B cell (primary cell): ENCODE measurements at regions not wholly inside any gene's neighbourhood (a gene's known extent, or its start where the extent isn't known, plus 50 kb on each side); places are given as distances from the start of the nearest gene placed in this dataset.

Source experiments
- ATAC-seq: fragments of 200-7000 bp; cut with Tn5 transposase; one replicate; pipeline ENCODE4 v1.10.0; 2021; ENCODE audit warnings: low read depth, mild to moderate bottlenecking, moderate number of reproducible peaks, moderate library complexity
- CTCF ChIA-PET: fragments of 350-600 bp; sonication (Branson Sonifier 250); formaldehyde crosslinking; loops from one replicate; lab custom pipeline; 2021; ENCODE audit warnings: antibody characterized with exemption, inconsistent platforms; lab: Charles Lee
- POLR2A ChIA-PET: fragments of 350-600 bp; sonication (Branson Sonifier 250); formaldehyde crosslinking; loops from one replicate; lab custom pipeline; 2021; ENCODE audit warnings: antibody characterized with exemption; lab: Charles Lee
- DNase-seq: peaks from one replicate; pipeline ENCODE4 v3.0.0; 2013
- H2AFZ ChIP-seq: 2 replicates; pipeline ENCODE4 v1.6.1; 2012; ENCODE audit warnings: mild to moderate bottlenecking, low read depth, low read length; ENCODE audit not compliant: insufficient read depth, poor library complexity, severe bottlenecking
- H3K27ac ChIP-seq, 2 donors: 1 replicate in 1 of 2; 2 replicates in 1 of 2; pipeline ENCODE4 v1.5.1; 2012 to 2013; ENCODE audit warnings: low read length in 2 of 2, mild to moderate bottlenecking in 2 of 2, moderate library complexity in 1 of 2
- H3K27me3 ChIP-seq, 4 experiments: fragments of 200-600 bp in 1 of 4; sonication (generic) in 1 of 4; replicated peaks in 1 of 4; 1 replicate in 2 of 4; 2 replicates in 2 of 4; pipeline versions ENCODE4 v1.6.1 to v1.7.0; 2013 to 2016; ENCODE audit warnings: low read length in 3 of 4, mild to moderate bottlenecking in 2 of 4, mixed read lengths in 1 of 4, moderate library complexity in 1 of 4; ENCODE audit not compliant: insufficient read depth in 4 of 4, control insufficient read depth in 3 of 4; ENCODE audit errors: control extremely low read depth in 1 of 4
- H3K36me3 ChIP-seq, 2 experiments: replicated peaks in 1 of 2; 1 replicate in 1 of 2; 2 replicates in 1 of 2; pipeline versions ENCODE4 v1.6.1 to v1.7.1; 2013; ENCODE audit warnings: low read length in 1 of 2; ENCODE audit not compliant: insufficient read depth in 2 of 2, control insufficient read depth in 1 of 2; ENCODE audit errors: control extremely low read depth in 1 of 2, extremely low read depth in 1 of 2
- H3K4me1 ChIP-seq, 2 donors: fragments of 200-600 bp in 1 of 2; sonication (generic) in 1 of 2; 1 replicate in 1 of 2; 2 replicates in 1 of 2; pipeline versions ENCODE4 v1.5.1 to v1.6.1; 2013 to 2017; ENCODE audit warnings: low read length in 2 of 2; ENCODE audit not compliant: control insufficient read depth in 2 of 2, insufficient read depth in 2 of 2
- H3K4me2 ChIP-seq: replicated peaks from 2 replicates; pipeline ENCODE3; 2012; ENCODE audit warnings: mild to moderate bottlenecking, low read depth, low read length; ENCODE audit not compliant: poor library complexity, severe bottlenecking
- H3K4me3 ChIP-seq, 5 experiments: fragments of 200-600 bp in 1 of 5; sonication (generic) in 1 of 5; 1 replicate in 3 of 5; 2 replicates in 2 of 5; pipeline versions ENCODE4 v1.5.1 to v1.7.0; 2011 to 2016; ENCODE audit warnings: low read length in 4 of 5, mild to moderate bottlenecking in 4 of 5, low read depth in 2 of 5, control low read depth in 1 of 5, moderate library complexity in 1 of 5; ENCODE audit not compliant: insufficient read depth in 1 of 5; ENCODE audit errors: control extremely low read depth in 1 of 5, extremely low read depth in 1 of 5
- H3K79me2 ChIP-seq: fragments of 200-600 bp; sonication (generic); one replicate; pipeline ENCODE4 v1.6.0; 2016; ENCODE audit warnings: low read length; ENCODE audit not compliant: control insufficient read depth, insufficient read depth
- H3K9ac ChIP-seq: fragments of 200-600 bp; sonication (generic); 2 replicates; pipeline ENCODE4 v1.6.1; 2017; ENCODE audit warnings: mild to moderate bottlenecking, low read length, moderate library complexity
- H3K9me3 ChIP-seq, 3 donors: one replicate each; pipeline versions ENCODE4 v1.6.1 to v1.7.1; 2013; ENCODE audit warnings: low read length in 2 of 3; ENCODE audit not compliant: control insufficient read depth in 2 of 3, insufficient read depth in 1 of 3; ENCODE audit errors: control extremely low read depth in 1 of 3
- H4K20me1 ChIP-seq: 2 replicates; pipeline ENCODE4 v1.6.0; 2012; ENCODE audit warnings: mild to moderate bottlenecking, low read length; ENCODE audit not compliant: insufficient read depth, control insufficient read depth, poor library complexity, severe bottlenecking
- H3K27ac Mint-ChIP-seq: one replicate; pipeline ENCODE4 v1.8.0; 2021; ENCODE audit warnings: mixed read lengths
- H3K27me3 Mint-ChIP-seq: one replicate; pipeline ENCODE4 v1.8.0; 2021; ENCODE audit warnings: mixed read lengths
- H3K4me1 Mint-ChIP-seq: one replicate; pipeline ENCODE4 v1.8.0; 2021; ENCODE audit warnings: mixed read lengths
- H3K4me3 Mint-ChIP-seq: one replicate; pipeline ENCODE4 v1.8.0; 2021; ENCODE audit warnings: mixed read lengths
- H3K9me3 Mint-ChIP-seq: one replicate; pipeline ENCODE4 v1.8.0; 2022; ENCODE audit warnings: mixed read lengths; ENCODE audit not compliant: insufficient read depth
- CTCF ChIP-seq: fragments of 200-600 bp; IDR thresholded peaks from one replicate; pipeline ENCODE4 v1.8.0; 2022; ENCODE audit warnings: antibody characterized with exemption, mild to moderate bottlenecking
- EZH2 ChIP-seq: IDR thresholded peaks from 2 replicates; pipeline ENCODE4 v1.6.1; 2012; ENCODE audit warnings: borderline replicate concordance, low read depth, mild to moderate bottlenecking, moderate library complexity, low read length; ENCODE audit not compliant: insufficient read depth, poor library complexity, severe bottlenecking
- WGBS: methylation state at CpG from one replicate; pipeline ENCODE4 v1.1.5; 2013; ENCODE audit warnings: missing lambda C conversion rate; ENCODE audit not compliant: insufficient coverage; 5-methylcytosine and 5-hydroxymethylcytosine counted together
- intact Hi-C: fragments of 100-400 bp; cut with micrococcal nuclease; formaldehyde crosslinking; loops from one replicate; pipeline ENCODE4 v1.10.0; 2022

GRCh38 chr16:79348521-79349306, 251.8 kb downstream of the MAF start:
- Histone ChIP-seq H3K27ac (no peak overlapping the region), H4K20me1 (no peaks in the 10 kb centered on the region), H3K4me1 (no peaks in the 10 kb centered on the region), H3K4me2 (no peak overlapping the region), H3K4me3 (no peak overlapping the region), H3K36me3 (no peaks in the 10 kb centered on the region), H3K9me3 (no peaks in the 10 kb centered on the region), H3K9ac (no peak overlapping the region), H2AFZ (no peak overlapping the region), H3K27me3 (peaks cover 0 to 5% (median 0%) of the 10 kb centered on the region in 4 experiments), H3K79me2 (no peaks in the 10 kb centered on the region)
- TF ChIP-seq EZH2 = no peak
- no peak for TF ChIP-seq CTCF
- Mint-ChIP-seq H3K4me3 (no peak overlapping the region), H3K27ac (no peak overlapping the region), H3K9me3 (no peaks in the 10 kb centered on the region), H3K27me3 (peaks cover 19% of the 10 kb centered on the region), H3K4me1 (no peaks in the 10 kb centered on the region)
- CTCF ChIA-PET = no interaction called here
- intact Hi-C loops = no loop called here
- 87% methylated on average over 8 of the region's 11 CpGs for WGBS
- ATAC-seq = no peak
- no peak for DNase-seq
- POLR2A ChIA-PET = no interaction called here

GRCh38 chr16:79347277-79347676, 253.3 kb downstream of the MAF start:
- no peak for DNase-seq
- no peaks in the 10 kb centered on the region for H4K20me1 ChIP-seq
- no peaks in the 10 kb centered on the region for H3K4me1 Mint-ChIP-seq
- H3K4me1 ChIP-seq = no peaks in the 10 kb centered on the region
- H3K79me2 ChIP-seq = no peaks in the 10 kb centered on the region
- POLR2A ChIA-PET = no interaction called here
- no peak overlapping the region for H3K9ac ChIP-seq
- no peaks in the 10 kb centered on the region for H3K9me3 ChIP-seq
- no peak for ATAC-seq
- H3K27ac Mint-ChIP-seq = no peak overlapping the region
- intact Hi-C loops = no loop called here
- H3K27me3 ChIP-seq = peaks cover 0 to 5% (median 0%) of the 10 kb centered on the region in 4 experiments
- WGBS = 97% methylated on average over 19 of the region's 19 CpGs
- H3K27me3 Mint-ChIP-seq = peaks cover 13% of the 10 kb centered on the region
- no peaks in the 10 kb centered on the region for H3K9me3 Mint-ChIP-seq
- no peak overlapping the region for H3K4me2 ChIP-seq
- H3K4me3 Mint-ChIP-seq = no peak overlapping the region
- H3K36me3 ChIP-seq = no peaks in the 10 kb centered on the region
- TF ChIP-seq EZH2 = no peak
- TF ChIP-seq CTCF = no peak
- CTCF ChIA-PET = no interaction called here
- no peak overlapping the region for H2AFZ ChIP-seq
- H3K27ac ChIP-seq = no peak overlapping the region
- H3K4me3 ChIP-seq = no peak overlapping the region
